ENCODE measurements at regions not wholly inside any gene's neighbourhood (a gene's known extent, or its start where the extent isn't known, plus 50 kb on each side); places are given as distances from the start of the nearest gene placed in this dataset.
A peak's percentile ranks its signal among the peaks of the same experiment; 100 is the strongest.

- DNase-seq (ENCODE audit: extremely low read depth in 1 of 11, low read depth in 9 of 11, low spot score in 4 of 11): peak in 8 of 11 donors; percentile 23 to 35 (median 29)
Observed at GRCh38 chr12:78721906-78722305, 142.7 kb upstream of the SYT1 start.

DNA sequence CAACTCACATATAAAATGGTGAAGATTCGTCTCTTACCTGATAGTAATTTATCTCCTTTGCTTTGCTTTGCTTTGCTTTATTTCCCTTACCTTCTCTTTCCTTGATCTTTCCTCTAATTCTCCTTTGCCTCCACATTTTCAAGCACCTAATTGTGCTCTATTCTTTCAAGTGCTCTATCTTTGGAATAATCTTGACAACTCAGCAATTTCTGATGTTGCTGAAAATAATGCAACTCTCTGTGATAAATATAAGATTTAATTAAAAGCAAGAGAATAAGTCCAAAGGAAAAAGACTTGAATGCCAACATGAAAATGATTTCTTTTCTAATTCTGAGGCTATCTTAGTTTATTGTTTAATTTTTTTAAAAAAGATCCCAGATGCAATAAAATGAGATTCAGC is 139.5 kb upstream of the SYT1 start:
- DNase-seq (ENCODE audit: extremely low read depth in 1 of 11, low read depth in 9 of 11, low spot score in 4 of 11): no peak

- peak in 1 of 11 donors; percentile 8 for DNase-seq (ENCODE audit: extremely low read depth in 1 of 11, low read depth in 9 of 11, low spot score in 4 of 11)
Observed at GRCh38 chr12:78725951-78726580, 138.5 kb upstream of the SYT1 start.

GRCh38 chr12:78726854-78727253 is 137.7 kb upstream of the SYT1 start:
- no peak for DNase-seq (ENCODE audit: extremely low read depth in 1 of 11, low read depth in 9 of 11, low spot score in 4 of 11)

DNA sequence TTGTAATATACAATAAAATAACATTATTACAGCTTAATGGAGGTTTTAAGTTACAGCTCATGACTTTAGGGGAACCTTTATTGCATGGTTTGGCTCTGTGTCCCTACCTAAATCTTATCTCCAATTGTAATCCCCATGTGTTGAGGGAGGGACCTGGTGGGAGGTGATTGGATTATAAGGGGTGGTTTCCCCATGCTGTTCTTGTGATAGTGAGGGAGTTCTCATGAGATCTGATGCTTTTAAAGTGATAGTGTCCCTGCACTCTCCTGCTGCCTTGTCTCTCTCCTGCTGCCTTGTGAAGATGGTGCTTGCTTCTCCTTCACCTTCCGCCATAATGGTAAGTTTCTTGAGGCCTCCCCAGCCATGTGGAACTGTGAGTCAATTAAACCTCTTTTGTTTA is 132.1 kb upstream of the SYT1 start:
- DNase-seq (ENCODE audit: extremely low read depth in 1 of 11, low read depth in 9 of 11, low spot score in 4 of 11): no peak

DNA sequence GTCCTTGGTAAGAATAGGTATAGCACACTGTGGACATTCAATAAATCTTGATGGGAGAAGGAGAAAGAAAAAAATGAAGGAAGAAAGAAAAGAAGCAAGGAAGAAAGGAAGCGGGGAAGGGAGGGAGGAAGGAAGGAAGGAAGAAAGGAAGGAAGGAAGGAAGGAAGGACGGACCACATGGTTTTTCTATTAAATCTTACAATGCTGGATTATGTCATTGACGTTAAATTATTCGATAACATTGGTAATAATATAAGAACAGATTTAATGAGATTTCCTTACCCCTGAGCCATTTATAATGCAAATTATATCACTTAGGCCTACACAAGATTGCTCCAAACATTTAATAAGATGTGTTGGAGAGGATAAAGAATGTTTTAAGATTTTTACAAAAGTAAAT is 124.9 kb upstream of the SYT1 start:
- DNase-seq (ENCODE audit: extremely low read depth in 1 of 11, low read depth in 9 of 11, low spot score in 4 of 11): no peak

- DNase-seq (ENCODE audit: extremely low read depth in 1 of 11, low read depth in 9 of 11, low spot score in 4 of 11): no peak
Observed at GRCh38 chr12:78746001-78746400, 118.6 kb upstream of the SYT1 start.

GRCh38 chr12:78753058-78753457 is 111.5 kb upstream of the SYT1 start:
- DNase-seq (ENCODE audit: extremely low read depth in 1 of 11, low read depth in 9 of 11, low spot score in 4 of 11): no peak

DNA sequence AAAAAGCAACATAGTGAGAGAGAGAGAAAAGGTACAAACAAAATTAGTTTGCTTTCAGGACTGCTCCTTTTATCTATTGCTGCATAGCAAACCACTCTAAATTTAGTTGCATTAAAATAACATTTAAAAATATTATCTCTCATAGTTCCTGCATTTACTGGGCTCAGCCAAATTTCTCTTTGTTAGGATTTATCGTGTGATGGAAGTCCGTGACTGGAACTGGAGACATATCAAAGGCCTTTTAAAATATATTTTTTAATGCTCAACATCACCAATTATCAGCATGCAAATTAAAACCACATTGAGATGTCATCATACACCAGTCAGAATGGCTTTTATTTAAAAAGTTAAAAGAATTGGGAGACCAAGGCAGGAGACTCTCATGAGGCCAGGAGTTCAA is 107.6 kb upstream of the SYT1 start:
- DNase-seq (ENCODE audit: extremely low read depth in 1 of 11, low read depth in 9 of 11, low spot score in 4 of 11): no peak

GRCh38 chr12:78759367-78759766 is 105.2 kb upstream of the SYT1 start:
- DNase-seq (ENCODE audit: extremely low read depth in 1 of 11, low read depth in 9 of 11, low spot score in 4 of 11): no peak

- DNase-seq (ENCODE audit: extremely low read depth in 1 of 11, low read depth in 9 of 11, low spot score in 4 of 11): no peak
Observed at GRCh38 chr12:78760906-78761305, 103.7 kb upstream of the SYT1 start.

- DNase-seq (ENCODE audit: extremely low read depth in 1 of 11, low read depth in 9 of 11, low spot score in 4 of 11): no peak
Observed at GRCh38 chr12:78764913-78765312, 99.7 kb upstream of the SYT1 start.

- no peak for DNase-seq (ENCODE audit: extremely low read depth in 1 of 11, low read depth in 9 of 11, low spot score in 4 of 11)
Observed at GRCh38 chr12:78767264-78767981, 97.2 kb upstream of the SYT1 start.

- no peak for DNase-seq (ENCODE audit: extremely low read depth in 1 of 11, low read depth in 9 of 11, low spot score in 4 of 11)
Observed at GRCh38 chr12:78778339-78778738, 86.2 kb upstream of the SYT1 start.

- DNase-seq (ENCODE audit: extremely low read depth in 1 of 11, low read depth in 9 of 11, low spot score in 4 of 11): no peak
Observed at GRCh38 chr12:78787576-78787975, 77.0 kb upstream of the SYT1 start.

DNA sequence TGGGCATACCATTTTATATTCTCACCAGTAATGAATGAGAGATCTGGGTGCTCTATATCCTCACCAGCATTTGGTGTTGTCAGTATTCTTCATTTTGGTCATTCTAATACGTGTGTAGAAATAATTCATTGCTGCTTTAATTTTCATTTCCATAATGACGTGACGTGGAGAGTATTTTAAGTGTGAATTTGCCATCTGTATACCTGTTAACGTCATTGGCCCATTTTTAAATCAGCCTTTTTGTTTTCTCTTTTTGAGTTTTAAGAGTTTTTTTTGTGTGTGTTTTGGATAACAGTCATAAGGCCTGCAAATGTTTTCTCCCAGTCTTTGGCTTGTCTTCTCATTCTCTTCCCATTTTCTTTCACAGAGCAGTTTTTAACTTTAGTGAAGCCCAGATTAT is 74.4 kb upstream of the SYT1 start:
- no peak for DNase-seq (ENCODE audit: extremely low read depth in 1 of 11, low read depth in 9 of 11, low spot score in 4 of 11)

- no peak for DNase-seq (ENCODE audit: extremely low read depth in 1 of 11, low read depth in 9 of 11, low spot score in 4 of 11)
Observed at GRCh38 chr12:78792052-78792698, 72.4 kb upstream of the SYT1 start.

- DNase-seq (ENCODE audit: extremely low read depth in 1 of 11, low read depth in 9 of 11, low spot score in 4 of 11): no peak
Observed at GRCh38 chr12:78793491-78793890, 71.1 kb upstream of the SYT1 start.

GRCh38 chr12:78793982-78794381 is 70.6 kb upstream of the SYT1 start:
- DNase-seq (ENCODE audit: extremely low read depth in 1 of 11, low read depth in 9 of 11, low spot score in 4 of 11): no peak

DNA sequence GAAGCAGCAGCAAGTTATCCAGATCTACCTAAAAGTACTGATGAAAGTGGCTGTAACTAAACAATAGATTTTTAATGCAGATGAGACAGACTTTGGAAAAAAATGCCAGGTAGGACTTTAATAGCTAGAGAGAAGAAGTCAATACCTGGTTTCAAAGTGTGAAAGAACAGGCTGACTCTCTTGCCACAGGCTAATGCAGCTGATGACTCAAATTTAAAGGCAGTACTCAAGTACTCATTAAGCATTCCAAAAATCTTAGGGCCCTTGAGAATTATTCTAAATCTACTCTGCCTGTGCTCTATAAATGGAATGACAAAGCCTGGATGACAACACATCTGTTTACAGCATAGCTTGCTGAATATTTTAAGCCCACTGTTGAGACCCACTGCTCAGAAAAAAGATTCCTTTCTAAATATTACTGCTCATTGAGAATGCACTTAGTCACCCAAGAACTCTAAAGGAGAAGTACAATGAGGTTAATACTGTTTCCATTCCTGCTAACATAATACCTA is 68.6 kb upstream of the SYT1 start:
- no peak for DNase-seq (ENCODE audit: extremely low read depth in 1 of 11, low read depth in 9 of 11, low spot score in 4 of 11)

All from renal cortex interstitium (tissue), 11 donors.